OCI-LY3 (cell line): ENCODE measurements at regions not wholly inside any gene's neighbourhood (a gene's known extent, or its start where the extent isn't known, plus 50 kb on each side); places are given as distances from the start of the nearest gene placed in this dataset.

Experiments
- H2AFZ ChIP-seq: fragments of 200-600, 300-600 bp; shearing (Covaris generic); 2 replicates; pipeline ENCODE4 v1.6.0; 2014; ENCODE audit warnings: antibody characterized with exemption, low read depth, low read length
- H3K27ac ChIP-seq: fragments of 200-600, 300-600 bp; sonication (generic); 2 replicates; pipeline ENCODE4 v1.5.1; 2014; ENCODE audit warnings: mild to moderate bottlenecking, low read length, moderate library complexity, mixed read lengths
- H3K27me3 ChIP-seq: fragments of 200-600, 300-600 bp; sonication (generic); 2 replicates; pipeline ENCODE4 v1.6.1; 2014; ENCODE audit warnings: low read depth, low read length, mixed read lengths
- H3K36me3 ChIP-seq: fragments of 200-600, 300-600 bp; sonication (generic); replicated peaks from 2 replicates; pipeline ENCODE3; 2014; ENCODE audit warnings: low read depth, low read length, mixed read lengths
- H3K4me1 ChIP-seq: fragments of 300-600, 200-600 bp; sonication (generic); 2 replicates; pipeline ENCODE4 v1.6.1; 2014; ENCODE audit warnings: low read length, mixed read lengths
- H3K4me2 ChIP-seq: fragments of 200-600, 300-600 bp; sonication (generic); 2 replicates; pipeline ENCODE4 v1.6.1; 2014; ENCODE audit warnings: low read length, mixed read lengths
- H3K4me3 ChIP-seq: fragments of 300-600, 200-600 bp; sonication (generic); 2 replicates; pipeline ENCODE4 v1.5.1; 2014; ENCODE audit warnings: antibody characterized with exemption, mild to moderate bottlenecking, low read length, moderate library complexity
- H3K79me2 ChIP-seq: fragments of 300-600, 200-600 bp; shearing (Covaris generic); 2 replicates; pipeline ENCODE4 v1.6.1; 2014; ENCODE audit warnings: mild to moderate bottlenecking, low read length, mixed read lengths
- H3K9ac ChIP-seq: fragments of 300-600, 200-600 bp; shearing (Covaris generic); 2 replicates; pipeline ENCODE4 v1.6.0; 2014; ENCODE audit warnings: mild to moderate bottlenecking, low read length, moderate library complexity
- H3K9me3 ChIP-seq: fragments of 200-600, 300-600 bp; shearing (Covaris generic); 2 replicates; pipeline ENCODE4 v1.6.1; 2014; ENCODE audit warnings: low read length, mixed read lengths; ENCODE audit not compliant: insufficient read depth
- H4K20me1 ChIP-seq: fragments of 200-600, 300-600 bp; sonication (generic); 2 replicates; pipeline ENCODE4 v1.6.1; 2016; ENCODE audit warnings: low read length, mixed read lengths; ENCODE audit not compliant: insufficient read depth
- CTCF ChIP-seq: fragments of 200-600, 300-600 bp; sonication (generic); IDR thresholded peaks from 2 replicates; pipeline ENCODE4 v1.5.1; 2014; ENCODE audit warnings: antibody characterized with exemption, low read length, low read depth
- EZH2phosphoT487 ChIP-seq: fragments of 200-600 bp; shearing (Covaris generic); IDR thresholded peaks from 2 replicates; pipeline ENCODE4 v1.6.1; 2018; ENCODE audit warnings: antibody characterized with exemption, mixed run types, low read depth

GRCh38 chr6:3518356-3519190, 61.7 kb upstream of the SLC22A23 start:
- Histone ChIP-seq H4K20me1 (no peaks in the 10 kb centered on the region), H2AFZ (no peak overlapping the region), H3K27me3 (peaks cover 6% of the 10 kb centered on the region), H3K9me3 (no peaks in the 10 kb centered on the region), H3K79me2 (no peaks in the 10 kb centered on the region), H3K36me3 (no peaks in the 10 kb centered on the region), H3K4me1 (0 out of 2 replicates have a peak, but pooled peaks cover 3% of the 10 kb centered on the region), H3K27ac (no peak overlapping the region), H3K4me3 (no peak overlapping the region), H3K4me2 (no peak overlapping the region), H3K9ac (no peak overlapping the region)
- TF ChIP-seq EZH2phosphoT487 (no peak), CTCF (no peak)

GRCh38 chr6:3517350-3517749, 60.5 kb upstream of the SLC22A23 start:
- no peaks in the 10 kb centered on the region for H3K36me3 ChIP-seq
- no peaks in the 10 kb centered on the region for H4K20me1 ChIP-seq
- no peak for TF ChIP-seq EZH2phosphoT487
- TF ChIP-seq CTCF, result no peak
- H3K4me1 ChIP-seq, result 0 out of 2 replicates have a peak, but pooled peaks cover 3% of the 10 kb centered on the region
- H3K27ac ChIP-seq, result no peak overlapping the region
- peaks cover 6% of the 10 kb centered on the region for H3K27me3 ChIP-seq
- H3K4me2 ChIP-seq, result no peak overlapping the region
- no peak overlapping the region for H3K9ac ChIP-seq
- H3K4me3 ChIP-seq, result no peak overlapping the region
- H3K9me3 ChIP-seq, result no peaks in the 10 kb centered on the region
- no peak overlapping the region for H2AFZ ChIP-seq
- no peaks in the 10 kb centered on the region for H3K79me2 ChIP-seq

GRCh38 chr6:3516092-3516491, 59.2 kb upstream of the SLC22A23 start:
- Histone ChIP-seq H3K4me1 (0 out of 2 replicates have a peak, but pooled peaks cover 3% of the 10 kb centered on the region), H2AFZ (no peak overlapping the region), H3K4me3 (no peak overlapping the region), H3K36me3 (no peaks in the 10 kb centered on the region), H3K79me2 (no peaks in the 10 kb centered on the region), H3K27me3 (peaks cover 8% of the 10 kb centered on the region), H3K27ac (no peak overlapping the region), H3K9ac (no peak overlapping the region), H4K20me1 (no peaks in the 10 kb centered on the region), H3K9me3 (no peaks in the 10 kb centered on the region), H3K4me2 (no peak overlapping the region)
- TF ChIP-seq CTCF (no peak), EZH2phosphoT487 (no peak)

DNA sequence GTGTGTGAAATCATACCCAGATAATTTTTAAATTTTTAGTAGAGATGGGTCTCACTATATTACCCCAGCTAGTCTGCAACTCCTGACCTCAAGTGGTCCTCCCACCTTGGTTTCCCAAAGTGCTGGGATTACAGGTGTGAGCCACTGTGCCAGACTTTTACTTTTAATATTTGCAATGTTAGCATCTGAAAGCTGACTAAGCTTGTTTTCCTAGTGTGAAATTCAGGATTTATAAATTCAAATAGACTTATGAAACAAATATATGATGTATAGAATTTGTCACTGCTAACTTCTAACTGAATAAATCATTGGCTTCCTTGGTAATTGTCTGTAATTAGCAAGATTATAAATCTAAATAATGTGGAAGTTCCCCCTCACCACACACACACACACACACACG, 58.8 kb upstream of the SLC22A23 start:
- H3K27ac ChIP-seq, result no peak overlapping the region
- no peak overlapping the region for H3K9ac ChIP-seq
- no peak overlapping the region for H2AFZ ChIP-seq
- no peaks in the 10 kb centered on the region for H4K20me1 ChIP-seq
- peaks cover 8% of the 10 kb centered on the region for H3K27me3 ChIP-seq
- no peaks in the 10 kb centered on the region for H3K9me3 ChIP-seq
- H3K36me3 ChIP-seq, result no peaks in the 10 kb centered on the region
- 0 out of 2 replicates have a peak, but pooled peaks cover 3% of the 10 kb centered on the region for H3K4me1 ChIP-seq
- no peaks in the 10 kb centered on the region for H3K79me2 ChIP-seq
- H3K4me3 ChIP-seq, result no peak overlapping the region
- H3K4me2 ChIP-seq, result no peak overlapping the region
- TF ChIP-seq EZH2phosphoT487 (no peak), CTCF (no peak)
